GM21381 (cell line): ENCODE measurements at regions not wholly inside any gene's neighbourhood (a gene's known extent, or its start where the extent isn't known, plus 50 kb on each side); places are given as distances from the start of the nearest gene placed in this dataset.
"Not testable (repeated sequence)": the region's sequence is repeated elsewhere in the genome, so short reads cannot be mapped to it uniquely, and the experiment has no call there.

Source experiments
- ATAC-seq: cut with Tn5 transposase; IDR thresholded peaks from one replicate; pipeline ENCODE4 v1.9.1; 2021; ENCODE audit warnings: mild to moderate bottlenecking, moderate library complexity; ENCODE audit not compliant: unreplicated experiment

- ATAC-seq, result no peak
Measured at GRCh38 chr17:71548540-71549190, 572.2 kb upstream of the SOX9 start.

- no peak for ATAC-seq
Measured at GRCh38 chr17:71550675-71551074, 570.1 kb upstream of the SOX9 start.

- ATAC-seq, result no peak
Measured at GRCh38 chr17:71553381-71553780, 567.4 kb upstream of the SOX9 start.

GRCh38 chr17:71558901-71559300 lies 561.9 kb upstream of the SOX9 start:
- no peak for ATAC-seq

GRCh38 chr17:71572343-71572742 lies 548.5 kb upstream of the SOX9 start:
- no peak for ATAC-seq

- no peak for ATAC-seq
Measured at GRCh38 chr17:71578446-71578845, 542.4 kb upstream of the SOX9 start.

- no peak for ATAC-seq
Measured at GRCh38 chr17:71580220-71580619, 540.6 kb upstream of the SOX9 start.

- no peak for ATAC-seq
Measured at GRCh38 chr17:71585540-71585939, 535.3 kb upstream of the SOX9 start.

GRCh38 chr17:71592431-71592830 lies 528.4 kb upstream of the SOX9 start:
- ATAC-seq, result no peak

- no peak for ATAC-seq
Measured at GRCh38 chr17:71593078-71593477, 527.7 kb upstream of the SOX9 start.

GRCh38 chr17:71599583-71599982 lies 521.2 kb upstream of the SOX9 start:
- ATAC-seq, result not testable (repeated sequence)

GRCh38 chr17:71600137-71600789 lies 520.6 kb upstream of the SOX9 start:
- no peak for ATAC-seq

- no peak for ATAC-seq
Measured at GRCh38 chr17:71601894-71602504, 518.8 kb upstream of the SOX9 start.

- no peak for ATAC-seq
Measured at GRCh38 chr17:71613996-71614395, 506.8 kb upstream of the SOX9 start.

GRCh38 chr17:71615820-71616219 lies 505.0 kb upstream of the SOX9 start:
- ATAC-seq, result no peak

- ATAC-seq, result not testable (repeated sequence)
Measured at GRCh38 chr17:71617767-71618166, 503.1 kb upstream of the SOX9 start.

GRCh38 chr17:71625330-71625729 lies 495.5 kb upstream of the SOX9 start:
- ATAC-seq, result no peak

- ATAC-seq, result no peak
Measured at GRCh38 chr17:71628306-71628705, 492.5 kb upstream of the SOX9 start.

- ATAC-seq, result no peak
Measured at GRCh38 chr17:71631483-71631882, 489.3 kb upstream of the SOX9 start.

GRCh38 chr17:71632328-71632727 lies 488.5 kb upstream of the SOX9 start:
- no peak for ATAC-seq

GRCh38 chr17:71633391-71633849 lies 487.4 kb upstream of the SOX9 start:
- no peak for ATAC-seq

- no peak for ATAC-seq
Measured at GRCh38 chr17:71634376-71634775, 486.4 kb upstream of the SOX9 start.
